Skin of body (tissue), 1 donor: ENCODE measurements at regions not wholly inside any gene's neighbourhood (a gene's known extent, or its start where the extent isn't known, plus 50 kb on each side); places are given as distances from the start of the nearest gene placed in this dataset.
"Not testable (repeated sequence)": the region's sequence is repeated elsewhere in the genome, so short reads cannot be mapped to it uniquely, and the experiment has no call there.

ENCODE experiments used
- DNase-seq: peaks from one replicate; lab custom pipeline; 2025; lab: John Stamatoyannopoulos, UW

DNA sequence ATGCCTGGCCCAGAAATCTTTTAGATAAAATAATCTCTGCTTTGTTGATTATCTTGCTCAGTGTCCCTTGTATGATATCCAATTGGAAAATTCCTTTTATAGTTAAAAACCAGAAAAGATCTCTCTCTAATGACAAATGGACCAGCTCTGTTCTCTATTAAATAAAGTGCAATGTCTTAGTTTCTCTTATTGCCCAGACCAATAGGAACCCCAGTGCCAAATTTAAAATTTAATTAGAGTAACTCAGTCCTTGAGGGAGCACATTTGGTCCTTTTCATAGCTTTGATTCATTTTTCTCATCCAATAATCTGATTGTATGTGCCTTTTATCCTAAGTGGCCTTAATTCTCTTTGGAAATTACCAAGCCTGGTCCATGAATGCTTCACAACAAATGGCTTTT, 158.9 kb upstream of the FOXK1 start:
- no peak for DNase-seq

DNA sequence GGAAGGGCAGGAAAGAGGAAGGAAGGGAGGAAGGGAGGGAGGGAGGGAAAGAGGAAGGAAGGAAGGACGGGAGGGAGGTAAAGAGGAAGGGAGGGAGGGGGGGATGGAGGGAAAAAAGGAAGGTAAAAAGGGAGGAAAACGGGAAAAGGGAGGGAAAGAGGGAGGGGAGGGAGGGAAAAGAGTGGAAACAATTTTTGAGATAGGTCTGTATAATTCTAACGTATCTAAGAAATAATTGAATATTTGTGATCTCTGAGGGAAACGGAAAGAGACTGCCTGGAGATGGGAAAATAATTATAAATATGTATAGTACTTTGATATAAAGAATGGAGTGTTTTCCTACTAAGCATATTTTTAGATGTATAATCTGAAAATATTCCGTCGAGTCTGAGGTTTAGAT, 158.2 kb upstream of the FOXK1 start:
- no peak for DNase-seq

DNA sequence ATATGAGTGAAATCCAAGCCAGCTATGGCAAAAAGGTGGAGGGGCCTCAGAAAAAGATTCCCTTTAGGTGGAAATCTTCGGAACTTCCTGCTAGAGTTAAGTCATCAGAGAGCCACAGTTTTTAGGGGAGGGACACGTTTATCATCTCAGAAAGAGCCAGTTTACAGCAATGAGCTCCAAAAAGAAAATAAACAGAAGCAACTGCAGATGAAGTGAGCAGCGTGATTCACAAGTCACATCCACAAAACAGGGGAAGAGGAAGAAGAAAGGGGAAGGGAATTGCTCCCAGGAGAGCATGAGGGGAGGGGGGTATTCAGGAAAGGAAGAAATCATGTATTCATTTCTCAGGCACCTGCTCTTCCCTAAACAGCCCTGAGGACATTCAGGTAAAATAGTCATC, 156.2 kb upstream of the FOXK1 start:
- no peak for DNase-seq

DNA sequence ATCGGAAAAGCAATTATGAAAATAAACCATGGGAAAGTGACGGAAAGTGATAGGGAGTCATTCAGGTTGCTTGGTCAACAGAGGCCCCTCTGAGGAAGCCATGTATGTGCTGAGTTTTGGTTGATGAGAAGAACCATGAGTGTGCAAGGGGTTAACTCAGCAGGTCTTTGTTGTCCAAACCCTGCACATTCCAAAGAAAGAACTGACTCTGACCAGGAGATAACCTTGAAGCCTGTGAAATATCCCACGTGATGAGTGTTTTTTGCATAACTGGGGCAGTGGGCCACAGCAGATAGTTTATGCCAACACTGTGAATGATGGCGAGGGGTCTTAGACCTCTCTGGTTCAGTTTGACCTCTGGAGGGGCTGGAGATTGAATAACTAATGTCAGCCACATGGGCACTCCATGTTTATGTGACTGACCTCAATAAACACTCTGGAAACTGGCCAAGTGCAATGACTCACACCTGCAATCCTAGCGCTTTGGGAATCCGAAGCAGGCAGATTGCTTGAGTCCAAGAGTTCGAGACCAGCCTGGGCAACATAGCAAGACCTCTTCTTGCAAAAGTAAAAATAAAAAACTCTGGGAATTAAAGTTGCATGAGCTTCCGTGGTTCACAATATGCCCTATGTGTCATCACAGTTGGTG, 154.0 kb upstream of the FOXK1 start:
- no peak for DNase-seq

DNA sequence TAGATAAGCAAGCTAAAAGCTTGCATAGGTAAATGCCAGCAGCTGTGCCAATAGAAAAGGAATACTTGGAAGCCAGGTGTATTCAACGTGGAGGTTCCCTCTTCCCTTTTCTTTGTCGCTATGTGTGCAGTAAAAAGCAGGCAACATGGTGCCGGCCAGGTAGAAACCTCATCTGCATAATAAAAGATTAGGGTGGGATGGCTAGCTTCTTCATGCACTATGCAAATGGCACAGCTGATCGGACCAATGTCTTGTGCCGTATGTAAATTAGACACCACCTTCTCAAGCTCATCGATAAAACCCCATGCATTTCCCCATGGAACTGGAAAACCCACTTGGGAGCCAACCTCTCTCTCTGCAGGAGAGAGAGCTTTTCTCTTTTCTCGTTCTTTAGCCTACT, 150.9 kb upstream of the FOXK1 start:
- no peak for DNase-seq

DNA sequence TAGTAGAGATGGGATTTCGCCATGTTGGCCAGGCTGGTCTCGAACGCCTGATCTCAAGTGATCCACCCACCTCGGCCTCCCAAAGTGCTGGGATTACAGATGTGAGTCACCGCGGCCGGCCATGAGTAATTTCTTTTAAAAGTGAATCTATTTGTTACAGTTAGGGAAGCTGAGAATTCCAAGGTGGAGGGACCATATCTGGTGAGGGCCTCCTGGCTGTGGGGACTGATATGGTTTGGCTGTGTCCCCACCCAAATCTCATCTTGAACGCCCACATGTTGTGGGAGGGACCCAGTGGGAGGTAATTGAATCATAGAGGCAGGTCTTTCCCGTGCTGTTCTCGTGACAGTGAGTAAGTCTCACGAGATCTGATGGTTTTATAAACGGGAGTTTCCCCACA, 148.8 kb upstream of the FOXK1 start:
- DNase-seq = not testable (repeated sequence)

DNA sequence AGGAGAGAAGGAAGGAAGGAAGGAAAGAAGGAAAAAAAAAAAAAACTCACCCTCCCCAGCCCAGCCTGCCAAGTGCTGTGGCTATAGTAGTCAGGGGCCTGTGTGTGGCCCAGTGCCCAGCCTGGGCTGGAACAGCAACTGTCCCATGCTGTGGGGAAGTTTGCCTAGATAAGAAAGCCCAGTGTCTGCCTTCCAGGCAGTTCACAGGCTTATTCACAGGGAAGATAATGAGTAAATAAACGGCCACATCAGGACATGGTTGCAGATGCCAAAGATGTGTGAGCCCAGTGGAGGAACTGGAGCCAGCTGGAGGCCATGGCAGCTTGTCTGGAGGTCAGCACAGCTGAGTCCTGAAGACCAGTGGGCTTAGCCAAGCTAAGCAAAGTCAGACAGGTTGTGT, 132.4 kb upstream of the FOXK1 start:
- DNase-seq = no peak

DNA sequence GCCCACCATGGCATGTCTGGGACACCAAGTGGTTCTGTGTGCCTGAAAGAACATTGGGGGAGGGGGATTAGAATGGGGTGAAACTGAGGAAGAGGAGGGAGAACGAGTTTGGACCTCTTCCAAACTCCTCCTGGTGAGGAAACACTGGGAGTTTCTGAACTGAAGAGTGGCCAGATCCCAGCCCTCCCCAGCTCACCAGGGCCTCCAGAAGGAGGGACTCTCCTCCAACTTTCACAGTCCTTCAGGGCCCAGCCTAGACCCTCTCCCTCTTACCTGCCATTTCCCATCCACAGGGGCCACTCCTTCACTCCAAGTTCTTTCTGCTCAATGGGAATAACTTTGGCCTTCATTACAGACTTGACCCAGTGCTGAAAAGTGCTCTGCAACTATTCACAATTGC, 132.0 kb upstream of the FOXK1 start:
- no peak for DNase-seq

DNA sequence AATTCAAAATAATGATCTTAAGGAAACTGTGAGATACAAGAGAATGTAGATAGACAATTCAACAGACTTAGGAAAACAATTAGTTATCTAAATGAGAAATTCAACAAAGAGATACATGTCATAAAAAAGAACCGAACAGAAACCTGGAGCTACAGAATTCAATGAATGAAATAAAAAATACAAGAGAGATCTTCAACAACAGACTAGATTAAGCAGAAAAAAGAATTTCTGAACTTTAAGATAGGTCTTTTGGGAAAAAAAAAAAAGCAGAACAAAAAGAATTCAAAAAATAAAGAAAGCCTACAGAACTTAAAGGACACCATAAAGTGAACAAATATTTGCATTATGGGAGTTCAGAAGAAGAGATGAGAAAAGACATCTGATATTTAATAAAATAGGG, 129.1 kb upstream of the FOXK1 start:
- DNase-seq = no peak

DNA sequence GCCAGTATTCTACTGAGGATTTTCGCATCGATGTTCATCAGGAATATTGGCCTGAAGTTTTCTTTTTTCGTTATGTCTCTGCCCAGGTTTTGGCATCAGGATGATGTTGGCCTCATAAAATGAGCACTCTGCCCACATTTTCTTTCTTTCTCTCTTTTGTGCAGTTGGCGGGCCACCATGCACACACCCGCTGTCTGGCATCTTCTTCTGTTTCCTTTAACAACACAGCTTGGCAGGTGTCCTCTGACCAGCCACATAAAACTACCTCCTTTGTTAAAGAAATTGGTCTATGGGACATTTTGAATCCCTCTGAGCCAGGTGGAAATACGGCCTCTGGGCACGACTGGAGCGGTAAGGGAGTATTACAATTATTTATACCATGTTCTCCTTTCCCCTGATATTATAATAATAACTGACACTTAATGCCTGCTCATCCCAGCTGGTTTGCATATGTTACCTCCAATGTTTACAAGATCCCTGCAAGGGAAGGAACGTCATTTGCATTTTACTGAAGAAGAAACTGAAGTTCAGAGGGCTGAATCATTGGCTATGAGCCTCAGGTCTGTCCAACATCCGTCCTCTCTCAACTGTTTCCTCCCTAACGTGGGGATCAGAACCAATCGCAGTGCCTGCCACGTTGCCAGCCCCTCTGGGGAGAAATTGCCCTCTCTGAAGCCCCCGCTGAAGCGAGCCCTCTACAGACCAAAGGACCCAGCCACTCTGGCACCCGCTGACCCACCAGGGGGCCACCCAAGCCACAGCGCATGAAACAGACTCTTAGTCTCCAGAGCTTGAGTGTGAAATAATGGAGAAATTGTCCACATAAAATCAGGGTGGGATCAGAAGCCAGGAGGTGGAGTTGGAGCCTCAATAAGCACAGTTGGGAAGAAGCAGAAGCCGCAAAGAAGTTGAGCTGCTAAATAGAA, 125.0 kb upstream of the FOXK1 start:
- no peak for DNase-seq

DNA sequence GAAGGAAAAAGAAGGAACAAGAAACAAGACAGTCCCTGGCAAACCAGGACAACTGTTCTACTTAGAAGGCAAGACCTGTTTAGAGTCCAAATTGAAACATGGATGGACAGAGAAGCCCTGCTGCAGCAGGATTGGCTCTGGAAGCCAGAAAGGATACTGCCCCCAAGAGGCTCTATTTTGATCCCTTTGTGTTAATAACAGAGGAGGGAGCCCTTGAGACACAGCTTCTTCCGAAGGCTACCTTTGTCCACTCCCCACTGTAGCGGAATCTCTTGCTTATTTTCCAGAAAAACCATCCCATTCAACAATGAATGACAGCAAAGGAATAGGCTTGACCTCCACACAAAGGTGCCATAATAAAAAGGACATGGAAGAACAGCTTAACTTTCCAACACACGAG, 120.3 kb upstream of the FOXK1 start:
- no peak for DNase-seq

DNA sequence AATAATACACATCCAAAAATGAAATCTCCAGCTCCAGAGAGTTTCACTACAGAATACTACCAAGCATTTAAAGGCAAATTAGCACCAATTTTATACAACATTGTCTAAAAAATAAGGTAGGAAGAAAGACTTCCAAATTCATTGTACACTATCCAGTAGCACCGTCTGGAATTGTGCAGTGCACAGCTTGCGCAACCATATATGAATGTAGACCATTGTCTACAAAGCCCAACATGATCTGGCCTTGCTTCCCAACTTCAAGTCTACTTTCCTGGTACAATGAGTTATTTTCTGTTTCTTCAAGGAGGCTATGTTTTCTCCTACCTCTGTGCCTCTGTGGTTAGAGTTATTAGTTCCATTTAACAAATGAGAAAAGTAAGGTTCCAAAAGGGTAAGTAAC, 115.4 kb upstream of the FOXK1 start:
- DNase-seq = no peak

DNA sequence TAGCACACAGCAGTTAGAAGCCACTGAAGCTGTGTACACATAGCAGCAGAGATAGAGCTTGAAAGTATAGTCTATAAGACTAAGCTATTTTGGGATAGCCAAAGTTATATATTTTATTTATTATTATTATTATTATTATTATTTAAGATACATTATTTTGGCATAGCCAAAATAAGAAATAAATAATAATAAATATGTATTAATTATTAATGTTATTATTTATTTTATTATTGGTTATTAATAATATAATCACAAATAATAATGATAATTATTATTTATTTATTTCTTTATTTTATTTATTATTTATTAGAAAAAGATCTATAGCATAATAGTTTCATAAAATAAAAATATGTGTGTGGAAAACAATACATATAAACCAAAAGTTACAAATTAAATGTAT, 107.2 kb upstream of the FOXK1 start:
- no peak for DNase-seq

DNA sequence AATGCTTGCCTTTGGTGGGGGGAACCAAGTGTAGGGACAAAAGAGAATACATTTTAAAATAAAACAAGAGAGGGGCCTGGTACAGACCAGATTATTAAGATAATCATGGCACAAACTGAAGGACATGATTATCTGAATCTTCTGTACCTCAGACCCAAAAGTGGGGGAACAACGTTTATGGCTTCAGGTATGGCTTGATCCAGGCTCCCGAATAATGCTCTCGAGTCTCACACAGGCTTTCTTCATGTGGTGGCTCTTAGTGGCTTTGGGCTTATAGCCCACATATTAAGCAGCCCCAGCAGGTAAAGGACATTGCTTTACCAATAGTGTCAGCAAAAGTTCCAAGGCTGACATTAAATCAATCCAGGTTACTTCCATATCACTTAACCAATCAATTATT, 106.8 kb upstream of the FOXK1 start:
- DNase-seq = no peak

DNA sequence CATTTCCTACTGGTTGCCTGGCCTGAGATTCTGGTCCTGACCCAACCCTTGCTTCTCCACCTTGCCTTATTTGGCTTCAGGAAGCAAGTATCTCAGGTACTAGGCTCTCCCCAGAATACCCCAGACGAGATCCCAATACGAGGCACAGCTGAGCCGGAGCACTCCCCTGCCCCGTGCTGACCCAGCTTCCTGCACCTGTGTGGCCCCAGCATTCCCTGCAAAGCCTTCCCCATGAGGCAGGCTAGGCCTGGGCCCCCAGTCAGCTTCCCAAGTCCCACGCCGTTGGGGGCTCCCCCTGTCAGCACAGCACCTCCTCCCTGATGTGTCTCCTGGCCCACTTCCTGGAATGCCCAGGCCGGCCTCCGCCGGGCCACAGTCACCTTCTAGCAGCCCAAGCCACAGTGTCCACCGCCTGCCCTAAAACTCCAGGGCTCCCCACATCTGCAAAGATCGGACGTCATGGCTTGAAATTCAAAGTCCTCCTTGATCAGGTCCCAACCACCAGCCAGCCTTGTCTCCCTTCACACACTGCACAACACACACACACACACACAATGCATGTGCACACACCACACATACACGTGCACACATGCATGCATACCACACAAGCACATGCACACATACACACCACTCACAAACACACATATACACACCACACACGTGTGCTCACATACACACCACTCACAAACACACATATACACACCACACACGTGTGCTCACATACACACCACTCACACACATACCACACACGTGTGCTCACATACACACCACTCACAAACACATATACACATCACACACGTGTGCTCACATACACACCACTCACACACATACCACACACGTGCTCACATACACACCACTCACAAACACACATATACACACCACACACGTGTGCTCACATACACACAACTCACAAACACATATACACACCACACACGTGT, 78.9 kb upstream of the FOXK1 start:
- DNase-seq = no peak

DNA sequence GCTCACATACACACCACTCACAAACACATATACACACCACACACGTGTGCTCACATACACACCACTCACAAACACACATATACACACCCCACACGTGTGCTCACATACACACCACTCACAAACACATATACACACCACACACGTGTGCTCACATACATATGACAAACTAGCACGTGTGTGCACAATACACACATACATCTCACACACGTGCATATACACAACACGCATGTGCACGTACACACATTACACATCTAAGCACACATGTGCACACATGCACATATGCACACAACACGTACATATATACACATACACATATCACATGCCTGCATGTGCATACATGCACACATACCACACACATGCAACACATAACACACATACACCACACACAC, 78.3 kb upstream of the FOXK1 start:
- no peak for DNase-seq

DNA sequence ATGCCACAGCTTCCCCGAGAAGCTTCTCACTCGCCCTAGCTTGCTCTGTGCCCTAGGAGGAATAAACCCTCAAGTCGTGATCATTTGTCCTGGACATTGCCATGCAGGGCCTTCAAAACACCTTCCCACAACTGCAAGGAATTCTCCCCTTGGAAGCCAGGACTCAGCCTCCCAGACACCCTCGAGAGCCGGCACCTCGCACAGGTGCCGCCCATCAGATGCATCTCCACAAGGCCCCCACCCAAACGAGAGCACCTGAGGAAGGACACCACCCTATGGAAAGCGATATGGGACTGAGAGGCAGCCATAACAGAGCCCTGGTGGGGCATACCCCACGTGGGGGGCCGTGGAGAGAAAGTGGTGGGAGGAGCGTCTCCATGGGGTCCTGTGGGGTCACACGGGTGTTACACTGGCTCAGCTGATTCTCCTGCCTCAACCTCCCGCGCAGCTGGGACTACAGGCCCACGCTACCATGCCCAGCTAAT, 77.6 kb upstream of the FOXK1 start:
- no peak for DNase-seq

DNA sequence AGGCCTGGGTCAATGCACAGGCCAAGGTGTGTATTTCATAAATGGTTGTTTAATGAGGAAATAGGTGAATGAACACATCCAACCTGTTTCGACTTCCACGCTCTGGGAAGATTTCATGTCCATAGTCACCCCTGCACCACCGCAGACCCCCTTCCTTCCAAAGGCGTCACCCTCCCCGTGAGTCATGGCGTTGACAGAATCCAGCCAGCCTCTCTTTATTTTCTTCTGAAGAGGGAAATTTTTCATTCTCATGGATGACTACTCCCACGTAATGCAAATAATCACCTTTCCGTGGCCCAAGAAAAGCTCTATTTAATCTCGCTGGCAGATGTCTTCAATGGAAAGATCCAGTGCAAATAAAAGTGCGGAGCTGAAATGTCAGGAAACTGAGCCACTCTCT, 75.3 kb upstream of the FOXK1 start:
- no peak for DNase-seq

DNA sequence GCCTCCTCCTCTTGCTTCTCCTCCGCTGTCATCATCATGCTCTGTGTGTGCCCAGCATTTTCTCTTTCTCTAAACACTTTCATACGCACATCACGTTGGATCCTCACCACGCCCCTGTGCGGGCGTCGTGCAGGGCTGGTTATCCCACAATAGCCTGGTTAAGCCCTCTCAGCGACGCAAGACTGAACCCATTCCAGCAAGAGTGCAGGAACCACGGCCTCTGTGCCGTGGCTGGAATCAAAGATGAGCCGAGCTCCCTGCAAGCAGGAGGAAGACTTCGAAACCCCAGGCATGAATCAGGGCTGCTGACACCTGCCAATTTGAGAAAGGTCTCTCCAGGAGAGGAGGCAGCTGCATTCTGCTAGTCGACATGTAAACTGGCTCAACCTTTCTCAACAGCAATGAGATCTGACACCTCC, 74.8 kb upstream of the FOXK1 start:
- no peak for DNase-seq

DNA sequence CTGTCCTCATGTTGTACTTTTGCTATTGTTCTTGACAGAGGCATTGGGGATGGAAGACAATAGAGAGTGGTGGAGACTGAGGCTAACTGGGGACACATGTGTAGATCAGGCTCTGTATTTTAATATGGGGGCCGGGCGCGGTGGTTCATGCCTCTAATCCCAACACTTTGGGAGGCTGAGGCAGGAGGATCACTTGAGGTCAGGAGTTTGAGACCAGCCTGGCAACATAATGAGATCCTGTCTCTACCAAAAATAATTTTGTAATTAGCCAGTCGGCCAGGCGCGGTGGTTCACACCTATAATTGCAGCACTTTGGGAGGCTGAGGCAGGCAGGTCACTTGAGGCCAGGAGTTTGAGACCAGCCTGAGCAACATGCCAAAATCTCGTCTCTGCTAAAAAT, 72.5 kb upstream of the FOXK1 start:
- DNase-seq = not testable (repeated sequence)

DNA sequence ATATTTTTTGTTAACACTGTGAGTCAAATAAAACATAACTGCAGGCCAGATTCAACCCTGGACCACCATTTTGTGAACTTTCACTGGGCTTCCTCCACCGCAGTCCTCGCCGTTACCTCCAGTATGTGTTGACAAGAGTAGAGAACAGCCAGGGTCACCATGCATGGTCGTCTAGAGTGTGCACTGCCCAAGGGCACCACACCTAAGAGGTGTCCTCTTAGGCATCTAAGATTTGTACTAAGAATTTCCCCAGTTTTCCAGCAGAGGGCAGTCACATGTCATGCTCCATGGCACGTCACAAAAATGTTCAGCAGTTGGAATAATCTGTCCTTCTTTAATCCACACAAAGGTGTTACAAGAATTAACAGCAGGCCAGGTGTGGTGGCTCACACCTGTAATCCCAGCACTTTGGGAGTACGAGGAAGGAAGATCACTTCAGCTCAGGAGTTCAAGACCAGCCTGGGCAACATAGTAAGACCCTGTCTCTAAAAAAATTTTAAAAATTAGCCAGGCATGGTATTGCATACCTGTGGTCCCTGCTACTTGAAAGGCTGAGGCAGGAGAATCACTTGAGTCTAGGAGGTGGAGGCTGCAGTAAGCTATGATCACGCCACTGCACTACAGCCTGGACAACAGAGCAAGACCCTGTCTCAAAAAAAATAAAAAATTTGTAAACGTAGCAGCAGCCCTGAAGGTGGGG, 71.2 kb upstream of the FOXK1 start:
- peak; percentile 19 for DNase-seq
